Ishikawa (cell line): ENCODE measurements at regions not wholly inside any gene's neighbourhood (a gene's known extent, or its start where the extent isn't known, plus 50 kb on each side); places are given as distances from the start of the nearest gene placed in this dataset.

Source experiments
- CEBPB ChIP-seq: IDR thresholded peaks from 2 replicates; pipeline ENCODE4 v1.6.1; 2012
- CREB1 ChIP-seq: IDR thresholded peaks from 2 replicates; pipeline ENCODE4 v1.6.1; 2012; ENCODE audit warnings: low read depth
- EGR1 ChIP-seq: IDR thresholded peaks from 2 replicates; pipeline ENCODE4 v1.6.1; 2012
- EP300 ChIP-seq: IDR thresholded peaks from 2 replicates; pipeline ENCODE4 v1.6.1; 2012; ENCODE audit warnings: borderline replicate concordance
- FOXM1 ChIP-seq: IDR thresholded peaks from 2 replicates; pipeline ENCODE4 v1.6.1; 2012; ENCODE audit warnings: low read depth, borderline replicate concordance
- MAX ChIP-seq: IDR thresholded peaks from 2 replicates; pipeline ENCODE4 v1.6.1; 2012
- NFIC ChIP-seq: IDR thresholded peaks from 2 replicates; pipeline ENCODE4 v1.6.1; 2012
- RAD21 ChIP-seq: IDR thresholded peaks from 2 replicates; pipeline ENCODE4 v1.6.1; 2012; ENCODE audit warnings: low read depth
- REST ChIP-seq: IDR thresholded peaks from 2 replicates; pipeline ENCODE4 v1.6.1; 2012; ENCODE audit warnings: low read depth, mild to moderate bottlenecking
- TAF1 ChIP-seq: IDR thresholded peaks from 2 replicates; pipeline ENCODE4 v1.6.1; 2012; ENCODE audit warnings: low read depth, mild to moderate bottlenecking
- TCF12 ChIP-seq: IDR thresholded peaks from 2 replicates; pipeline ENCODE4 v1.6.1; 2012; ENCODE audit warnings: low read depth
- TEAD4 ChIP-seq: IDR thresholded peaks from 2 replicates; pipeline ENCODE4 v1.6.1; 2012
- USF1 ChIP-seq: IDR thresholded peaks from 2 replicates; pipeline ENCODE4 v1.6.1; 2012
- YY1 ChIP-seq: IDR thresholded peaks from 2 replicates; pipeline ENCODE4 v1.6.1; 2012; ENCODE audit warnings: low read depth
- ZBTB7A ChIP-seq: IDR thresholded peaks from 2 replicates; pipeline ENCODE4 v1.6.1; 2012; ENCODE audit warnings: low read depth

GRCh38 chr2:41145066-41145465, 693.2 kb upstream of the SLC8A1 start:
- TF ChIP-seq CREB1 (no peak), EGR1 (no peak), FOXM1 (no peak), EP300 (no peak), CEBPB (no peak), TEAD4 (no peak), YY1 (no peak)

- TF ChIP-seq ZBTB7A (no peak), NFIC (no peak), MAX (no peak), TCF12 (no peak), FOXM1 (no peak), TEAD4 (no peak), REST (no peak), YY1 (no peak), USF1 (no peak), CEBPB (no peak), RAD21 (no peak)
Observed at GRCh38 chr2:41149054-41149453, 697.2 kb upstream of the SLC8A1 start.

GRCh38 chr2:41151746-41152145, 699.9 kb upstream of the SLC8A1 start:
- no peak for TF ChIP-seq EP300
- no peak for TF ChIP-seq EGR1
- TF ChIP-seq CREB1, result no peak
- TF ChIP-seq TEAD4, result no peak
- TF ChIP-seq TCF12, result no peak
- TF ChIP-seq YY1, result no peak
- no peak for TF ChIP-seq USF1
- TF ChIP-seq TAF1, result no peak
- no peak for TF ChIP-seq MAX
- TF ChIP-seq FOXM1, result no peak
- TF ChIP-seq RAD21, result no peak
- TF ChIP-seq NFIC, result no peak

- no peak for TF ChIP-seq CREB1
- TF ChIP-seq ZBTB7A, result no peak
- no peak for TF ChIP-seq FOXM1
- no peak for TF ChIP-seq REST
- no peak for TF ChIP-seq NFIC
- no peak for TF ChIP-seq EP300
- TF ChIP-seq RAD21, result no peak
- no peak for TF ChIP-seq USF1
- no peak for TF ChIP-seq TAF1
- no peak for TF ChIP-seq MAX
- no peak for TF ChIP-seq TEAD4
Observed at GRCh38 chr2:41152318-41152717, 700.4 kb upstream of the SLC8A1 start.

GRCh38 chr2:41160439-41160838, 708.5 kb upstream of the SLC8A1 start:
- TF ChIP-seq TAF1 (no peak), CEBPB (no peak), MAX (no peak), RAD21 (no peak), NFIC (no peak), FOXM1 (no peak)

- no peak for TF ChIP-seq TCF12
- no peak for TF ChIP-seq EGR1
- TF ChIP-seq CEBPB, result no peak
- no peak for TF ChIP-seq REST
- no peak for TF ChIP-seq EP300
- no peak for TF ChIP-seq TEAD4
- no peak for TF ChIP-seq RAD21
- TF ChIP-seq USF1, result no peak
- no peak for TF ChIP-seq ZBTB7A
- TF ChIP-seq CREB1, result no peak
- no peak for TF ChIP-seq YY1
- no peak for TF ChIP-seq FOXM1
Observed at GRCh38 chr2:41167014-41167413, 715.1 kb upstream of the SLC8A1 start.
